Transverse colon (tissue), 4 donors: ENCODE measurements at regions not wholly inside any gene's neighbourhood (a gene's known extent, or its start where the extent isn't known, plus 50 kb on each side); places are given as distances from the start of the nearest gene placed in this dataset.

Experiments
- DNase-seq: peaks from one replicate; pipeline ENCODE4 v3.0.0-alpha.2; 2019
- H3K27ac ChIP-seq, 4 donors: fragments of 200-600 bp; sonication (generic); 2 replicates each; pipeline ENCODE4 v1.5.1; 2016 to 2018; ENCODE audit warnings: inconsistent platforms in 4 of 4
- H3K27me3 ChIP-seq: fragments of 200-600 bp; sonication (generic); 2 replicates; pipeline ENCODE4 v1.5.1; 2017; ENCODE audit warnings: inconsistent platforms
- H3K36me3 ChIP-seq, 4 donors: fragments of 200-600 bp; sonication (generic); 2 replicates each; pipeline ENCODE4 v1.5.1; 2017 to 2019; ENCODE audit warnings: inconsistent platforms in 4 of 4
- H3K4me1 ChIP-seq, 4 donors: fragments of 200-600 bp; sonication (generic); 2 replicates each; pipeline ENCODE4 v1.5.1; 2017 to 2020; ENCODE audit warnings: inconsistent platforms in 4 of 4
- H3K4me3 ChIP-seq, 4 donors: fragments of 200-600 bp; sonication (generic); 1 replicate in 1 of 4; 2 replicates in 3 of 4; pipeline versions ENCODE4 v1.5.1 to v1.6.1; 2017 to 2019; ENCODE audit warnings: inconsistent platforms in 4 of 4
- H3K9me3 ChIP-seq, 2 donors: fragments of 200-600 bp; sonication (generic); 2 replicates each; pipeline ENCODE4 v1.5.1; 2017 to 2019; ENCODE audit warnings: inconsistent platforms in 2 of 2
- EP300 ChIP-seq: sonication (generic); formaldehyde crosslinking; IDR thresholded peaks from one replicate; pipeline ENCODE4 v1.6.1; 2017; ENCODE audit warnings: antibody characterized with exemption, low read depth
- POLR2A ChIP-seq: fragments of 450-650 bp; IDR thresholded peaks from one replicate; pipeline ENCODE4 v1.6.1; 2016; ENCODE audit warnings: antibody characterized with exemption, mild to moderate bottlenecking, moderate library complexity
- POLR2AphosphoS5 ChIP-seq, 3 donors: sonication (generic); formaldehyde crosslinking; IDR thresholded peaks; one replicate each; pipeline ENCODE4 v1.6.1; 2016; ENCODE audit warnings: antibody characterized with exemption in 3 of 3
- WGBS, 2 donors: methylation state at CpG; one replicate each; pipeline ENCODE4 v1.1.5; 2018; ENCODE audit warnings: low coverage in 1 of 2; 5-methylcytosine and 5-hydroxymethylcytosine counted together
- in situ Hi-C, 4 donors: fragments of 200-750 bp; cut with MboI; loops; one replicate each; pipeline versions ENCODE4 v1.15.0 to v1.15.1; 2017; ENCODE audit warnings: low sequenced_read_pairs in 3 of 4, low pct_ligation_motif_present in 1 of 4, low pct_unique_long_range_greater_than_20kb in 1 of 4
- intact Hi-C: fragments of 100-400 bp; cut with DNase I; formaldehyde crosslinking; loops from one replicate; pipeline ENCODE4 v1.15.1; 2023; ENCODE audit warnings: low total_unique reads
- TF ChIP-seq, protein P1 (sequence below), 5 experiments: fragments of 200-600 bp in 3 of 5; fragments of 450-650 bp in 2 of 5; sonication (generic) in 3 of 5; IDR thresholded peaks; 1 replicate in 2 of 5; 2 replicates in 3 of 5; pipeline ENCODE4 v1.5.1; 2016 to 2017; ENCODE audit warnings: antibody characterized with exemption in 5 of 5, inconsistent platforms in 3 of 5, mild to moderate bottlenecking in 2 of 5, moderate library complexity in 1 of 5

DNA sequence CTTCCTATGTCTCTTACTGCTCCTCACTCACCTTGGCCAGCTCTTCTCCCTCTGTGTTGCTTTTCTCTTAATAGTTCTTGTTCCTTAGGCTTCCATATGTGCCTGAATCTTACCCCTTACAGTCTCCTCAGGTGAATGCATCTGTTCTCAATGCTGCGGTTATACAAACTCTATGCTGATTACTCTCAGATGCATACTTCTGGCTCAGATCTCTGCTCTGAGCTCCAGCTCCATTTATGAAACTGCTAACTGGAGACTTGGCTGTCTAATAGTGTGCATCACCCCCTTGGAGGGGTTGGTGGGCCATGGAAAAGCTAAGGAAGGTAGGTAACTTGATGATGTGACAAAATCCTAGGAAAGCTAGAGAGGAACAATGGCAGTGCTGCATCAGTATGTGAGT is 422.5 kb downstream of the TMEM135 start:
- 90 to 100% methylated on average over 1 of the region's 1 CpG for WGBS, 2 donors
- no peaks in the 10 kb centered on the region for H3K27me3 ChIP-seq
- in situ Hi-C loops = no loop called here
- H3K36me3 ChIP-seq = no peaks in the 10 kb centered on the region
- DNase-seq = no peak
- H3K4me1 ChIP-seq = no peaks in the 10 kb centered on the region
- no peaks in the 10 kb centered on the region for H3K9me3 ChIP-seq
- no peak overlapping the region for H3K4me3 ChIP-seq
- TF ChIP-seq POLR2AphosphoS5 (IDR thresholded peaks at IDR 0.05) (no peak), POLR2A (no peak), EP300 (no peak)
- TF ChIP-seq, protein P1, sequence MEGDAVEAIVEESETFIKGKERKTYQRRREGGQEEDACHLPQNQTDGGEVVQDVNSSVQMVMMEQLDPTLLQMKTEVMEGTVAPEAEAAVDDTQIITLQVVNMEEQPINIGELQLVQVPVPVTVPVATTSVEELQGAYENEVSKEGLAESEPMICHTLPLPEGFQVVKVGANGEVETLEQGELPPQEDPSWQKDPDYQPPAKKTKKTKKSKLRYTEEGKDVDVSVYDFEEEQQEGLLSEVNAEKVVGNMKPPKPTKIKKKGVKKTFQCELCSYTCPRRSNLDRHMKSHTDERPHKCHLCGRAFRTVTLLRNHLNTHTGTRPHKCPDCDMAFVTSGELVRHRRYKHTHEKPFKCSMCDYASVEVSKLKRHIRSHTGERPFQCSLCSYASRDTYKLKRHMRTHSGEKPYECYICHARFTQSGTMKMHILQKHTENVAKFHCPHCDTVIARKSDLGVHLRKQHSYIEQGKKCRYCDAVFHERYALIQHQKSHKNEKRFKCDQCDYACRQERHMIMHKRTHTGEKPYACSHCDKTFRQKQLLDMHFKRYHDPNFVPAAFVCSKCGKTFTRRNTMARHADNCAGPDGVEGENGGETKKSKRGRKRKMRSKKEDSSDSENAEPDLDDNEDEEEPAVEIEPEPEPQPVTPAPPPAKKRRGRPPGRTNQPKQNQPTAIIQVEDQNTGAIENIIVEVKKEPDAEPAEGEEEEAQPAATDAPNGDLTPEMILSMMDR (IDR thresholded peaks at IDR 0.05) = no peak
- H3K27ac ChIP-seq = no peak overlapping the region
- intact Hi-C loops = no loop called here

DNA sequence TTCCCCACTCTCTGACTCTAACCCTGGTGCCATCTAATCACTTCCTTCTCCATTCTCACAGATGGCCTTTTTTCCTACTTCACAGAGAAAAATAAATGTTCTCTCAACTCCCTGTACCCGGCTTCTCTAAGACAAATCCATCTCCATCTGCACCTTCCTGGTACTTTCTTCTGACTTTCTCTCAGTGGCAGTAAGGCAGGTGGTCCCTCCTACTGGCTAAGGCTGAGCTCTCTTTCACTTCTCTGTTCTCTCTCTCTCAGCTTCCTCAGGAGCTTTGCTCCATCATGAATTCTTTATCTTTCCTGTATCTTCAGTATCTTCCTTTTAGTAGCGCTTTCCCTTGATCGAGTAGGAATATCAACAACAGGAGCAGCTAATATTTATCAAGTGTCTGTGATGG is 421.6 kb downstream of the TMEM135 start:
- no peak overlapping the region for H3K4me3 ChIP-seq
- H3K36me3 ChIP-seq = no peaks in the 10 kb centered on the region
- no peaks in the 10 kb centered on the region for H3K4me1 ChIP-seq
- intact Hi-C loops = no loop called here
- in situ Hi-C loops = no loop called here
- H3K27ac ChIP-seq = no peak overlapping the region
- no peaks in the 10 kb centered on the region for H3K9me3 ChIP-seq
- H3K27me3 ChIP-seq = no peaks in the 10 kb centered on the region
- DNase-seq = no peak
- 93 to 95% methylated on average over 3 of the region's 3 CpGs for WGBS, 2 donors
- TF ChIP-seq POLR2AphosphoS5 (IDR thresholded peaks at IDR 0.05) (no peak), EP300 (no peak), POLR2A (no peak)

DNA sequence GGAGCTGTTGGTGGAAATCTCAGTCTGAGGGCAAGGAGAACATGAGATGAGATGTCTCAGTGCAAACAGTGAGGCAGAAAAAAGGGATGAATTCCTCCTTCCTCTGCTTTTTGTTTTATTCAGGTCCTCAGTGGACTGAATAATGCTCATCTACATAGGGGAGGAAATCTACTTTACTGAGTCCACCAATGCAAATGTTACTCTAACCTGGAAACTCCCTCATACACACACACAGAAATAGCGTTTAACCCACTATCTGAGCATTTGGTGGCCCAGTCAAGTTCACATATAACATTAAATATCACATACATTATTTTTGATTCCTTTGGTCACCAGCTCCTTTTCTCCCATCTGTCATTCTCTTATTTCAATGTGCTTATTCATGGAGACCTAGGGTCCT is 418.8 kb downstream of the TMEM135 start:
- intact Hi-C loops (no loop called here), in situ Hi-C loops (no loop called here)
- no peak overlapping the region for H3K27ac ChIP-seq
- WGBS, 2 donors = 90 to 100% methylated on average over 1 of the region's 1 CpG
- TF ChIP-seq, protein P1 (IDR thresholded peaks at IDR 0.05) = no peak
- TF ChIP-seq EP300 (no peak), POLR2AphosphoS5 (IDR thresholded peaks at IDR 0.05) (no peak), POLR2A (no peak)
- H3K4me3 ChIP-seq = no peak overlapping the region
- H3K36me3 ChIP-seq = no peaks in the 10 kb centered on the region
- no peaks in the 10 kb centered on the region for H3K4me1 ChIP-seq
- H3K27me3 ChIP-seq = no peaks in the 10 kb centered on the region
- DNase-seq = no peak
- H3K9me3 ChIP-seq = no peaks in the 10 kb centered on the region

DNA sequence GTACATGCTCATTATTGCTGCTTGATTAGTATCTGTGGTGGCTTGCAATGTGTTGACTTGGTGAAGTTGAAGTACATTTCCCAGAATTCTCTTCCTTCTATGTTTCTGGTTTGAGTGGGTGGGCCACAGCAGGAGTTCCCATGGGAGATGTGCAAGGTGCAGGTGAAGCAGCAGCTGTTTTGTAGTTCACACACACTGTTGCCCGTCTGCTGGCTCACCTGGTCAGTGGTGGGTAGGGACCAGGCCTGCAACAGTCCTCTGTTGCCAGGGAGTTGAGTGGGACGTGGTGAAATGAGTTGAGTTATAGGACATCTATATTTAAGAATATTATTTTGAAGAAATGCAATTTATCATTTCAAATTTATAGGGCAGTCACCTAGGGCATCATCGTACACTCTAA is 417.4 kb downstream of the TMEM135 start:
- TF ChIP-seq, protein P1 (IDR thresholded peaks at IDR 0.05) = no peak
- intact Hi-C loops (no loop called here), in situ Hi-C loops (no loop called here)
- Histone ChIP-seq H3K4me1 (no peaks in the 10 kb centered on the region), H3K9me3 (no peaks in the 10 kb centered on the region), H3K36me3 (no peaks in the 10 kb centered on the region), H3K27ac (no peak overlapping the region), H3K27me3 (no peaks in the 10 kb centered on the region), H3K4me3 (no peak overlapping the region)
- DNase-seq = no peak
- 89 to 100% methylated on average over 1 to 3 of the region's 3 CpGs for WGBS, 2 donors

DNA sequence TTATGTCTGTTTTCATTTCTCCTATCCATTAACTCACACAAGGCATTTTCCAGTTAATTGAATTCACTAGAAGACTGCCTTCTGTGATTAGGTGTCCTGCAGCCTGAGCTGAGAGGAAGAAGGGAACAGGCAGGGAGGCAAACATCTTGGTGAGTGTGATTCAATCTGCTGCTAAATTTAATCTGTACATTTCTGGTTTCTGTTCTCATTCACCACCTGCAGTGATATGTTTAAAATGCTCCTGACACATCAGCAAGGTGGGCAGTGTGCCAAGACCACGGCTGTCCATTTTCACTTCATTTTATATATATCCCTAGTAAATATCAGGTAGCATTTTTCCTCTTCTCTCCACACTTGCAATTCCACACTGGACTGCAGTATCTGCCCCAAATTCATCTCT is 416.5 kb downstream of the TMEM135 start:
- H3K9me3 ChIP-seq = no peaks in the 10 kb centered on the region
- intact Hi-C loops (no loop called here), in situ Hi-C loops (no loop called here)
- H3K4me3 ChIP-seq = no peak overlapping the region
- peak; percentile 59 for DNase-seq
- no peaks in the 10 kb centered on the region for H3K27me3 ChIP-seq
- TF ChIP-seq POLR2A = no peak
- TF ChIP-seq POLR2AphosphoS5 (IDR thresholded peaks at IDR 0.05) = no peak
- TF ChIP-seq, protein P1 (IDR thresholded peaks at IDR 0.05) = no peak
- no peak for TF ChIP-seq EP300
- 0 to 11% methylated on average over 1 of the region's 1 CpG for WGBS, 2 donors
- H3K36me3 ChIP-seq = no peaks in the 10 kb centered on the region
- H3K4me1 ChIP-seq = no peaks in the 10 kb centered on the region
- H3K27ac ChIP-seq = no peak overlapping the region
